ENCODE measurements at regions not wholly inside any gene's neighbourhood (a gene's known extent, or its start where the extent isn't known, plus 50 kb on each side); places are given as distances from the start of the nearest gene placed in this dataset.

DNA sequence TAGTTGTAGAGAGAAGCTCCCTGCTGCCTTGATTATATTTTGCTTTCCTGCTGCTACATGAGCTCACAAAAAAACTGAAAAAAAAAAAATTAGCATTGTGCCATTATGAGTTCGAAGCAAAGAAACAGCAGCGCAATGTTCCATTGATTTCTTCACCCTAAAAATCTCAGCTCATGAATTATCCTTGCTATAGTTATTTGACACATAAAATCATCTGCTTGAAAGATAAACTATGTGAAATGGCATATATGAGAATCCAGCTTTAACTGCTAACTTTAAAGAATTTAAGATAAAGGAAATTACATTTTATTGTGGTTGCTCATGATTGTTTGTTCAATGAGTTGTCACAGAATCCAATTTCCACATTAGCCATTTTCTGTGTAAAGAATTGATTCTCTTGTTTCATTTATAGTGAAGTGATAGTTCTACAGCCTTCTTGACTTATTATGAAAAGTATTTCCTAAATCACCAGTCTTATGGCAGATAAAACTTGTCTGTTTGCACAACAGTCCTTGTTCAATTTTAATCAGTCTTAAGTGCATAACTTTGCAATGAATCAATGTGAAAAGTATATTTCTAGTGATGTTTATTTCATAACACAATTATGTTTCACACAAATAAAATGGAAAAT is 1275.0 kb upstream of the CDH9 start:
- TF ChIP-seq, protein P1, sequence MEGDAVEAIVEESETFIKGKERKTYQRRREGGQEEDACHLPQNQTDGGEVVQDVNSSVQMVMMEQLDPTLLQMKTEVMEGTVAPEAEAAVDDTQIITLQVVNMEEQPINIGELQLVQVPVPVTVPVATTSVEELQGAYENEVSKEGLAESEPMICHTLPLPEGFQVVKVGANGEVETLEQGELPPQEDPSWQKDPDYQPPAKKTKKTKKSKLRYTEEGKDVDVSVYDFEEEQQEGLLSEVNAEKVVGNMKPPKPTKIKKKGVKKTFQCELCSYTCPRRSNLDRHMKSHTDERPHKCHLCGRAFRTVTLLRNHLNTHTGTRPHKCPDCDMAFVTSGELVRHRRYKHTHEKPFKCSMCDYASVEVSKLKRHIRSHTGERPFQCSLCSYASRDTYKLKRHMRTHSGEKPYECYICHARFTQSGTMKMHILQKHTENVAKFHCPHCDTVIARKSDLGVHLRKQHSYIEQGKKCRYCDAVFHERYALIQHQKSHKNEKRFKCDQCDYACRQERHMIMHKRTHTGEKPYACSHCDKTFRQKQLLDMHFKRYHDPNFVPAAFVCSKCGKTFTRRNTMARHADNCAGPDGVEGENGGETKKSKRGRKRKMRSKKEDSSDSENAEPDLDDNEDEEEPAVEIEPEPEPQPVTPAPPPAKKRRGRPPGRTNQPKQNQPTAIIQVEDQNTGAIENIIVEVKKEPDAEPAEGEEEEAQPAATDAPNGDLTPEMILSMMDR (IDR thresholded peaks at IDR 0.05): no peak
- no peak for TF ChIP-seq EP300 (IDR thresholded peaks at IDR 0.05)
- no peak for TF ChIP-seq POLR2A (IDR thresholded peaks at IDR 0.05)

All from ovary (tissue), 3 donors.